ENCODE measurements at regions not wholly inside any gene's neighbourhood (a gene's known extent, or its start where the extent isn't known, plus 50 kb on each side); places are given as distances from the start of the nearest gene placed in this dataset.

GRCh38 chr6:55034752-55035151 lies 139.6 kb upstream of the HCRTR2 start:
- Histone ChIP-seq H3K4me1 (replicated peaks) (no peaks in the 10 kb centered on the region), H3K27ac (no peak overlapping the region), H3K4me3 (no peak overlapping the region), H3K9me3 (no peaks in the 10 kb centered on the region), H3K27me3 (replicated peaks; ENCODE audit: insufficient read depth) (no peaks in the 10 kb centered on the region), H3K36me3 (no peaks in the 10 kb centered on the region)
- intact Hi-C loops (cut with DNase I): no loop called here
- WGBS: 92% methylated on average over 3 of the region's 3 CpGs
- TF ChIP-seq POLR2A (IDR thresholded peaks at IDR 0.05): no peak
- no peak for TF ChIP-seq CTCF (IDR thresholded peaks at IDR 0.05)
- DNase-seq (ENCODE audit: low spot score): no peak

DNA sequence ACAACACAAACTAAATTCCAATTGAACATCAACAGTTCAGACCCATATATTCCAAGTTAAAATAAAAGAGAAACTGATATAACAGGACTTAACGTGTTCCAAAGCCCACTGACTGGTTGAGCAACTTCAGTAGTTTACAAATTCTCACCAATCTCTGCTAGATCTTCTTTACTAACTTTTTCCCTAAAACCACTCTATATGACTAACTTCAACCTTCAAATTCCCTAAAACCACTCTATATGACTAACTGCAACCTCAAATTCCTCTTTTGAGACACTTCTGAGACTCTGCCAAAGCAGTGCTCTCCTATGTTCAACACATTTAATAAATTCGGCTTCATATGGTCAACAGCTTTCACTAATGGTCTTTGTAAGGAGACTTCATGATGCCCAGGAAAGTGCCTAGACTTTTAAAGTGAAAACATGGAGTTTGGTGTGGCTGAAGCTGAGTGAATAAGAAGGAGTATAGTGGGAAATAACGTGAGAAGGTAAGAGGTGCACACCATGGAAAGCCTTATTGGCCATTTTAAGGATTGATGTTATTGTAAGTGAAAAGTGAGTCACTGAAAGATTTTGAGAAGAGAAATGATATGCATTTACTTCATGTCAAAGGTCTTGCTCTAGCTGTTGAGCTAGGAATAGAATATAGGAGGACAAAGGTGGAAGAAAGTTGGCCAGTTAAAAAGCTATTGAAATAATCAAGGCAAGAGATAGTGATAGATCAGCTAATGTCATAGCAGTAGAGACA lies 134.0 kb upstream of the HCRTR2 start:
- Histone ChIP-seq H3K4me3 (no peak overlapping the region), H3K4me1 (replicated peaks) (no peaks in the 10 kb centered on the region), H3K36me3 (no peaks in the 10 kb centered on the region), H3K9me3 (no peaks in the 10 kb centered on the region), H3K27me3 (replicated peaks; ENCODE audit: insufficient read depth) (no peaks in the 10 kb centered on the region), H3K27ac (no peak overlapping the region)
- WGBS: 72% methylated on average over 3 of the region's 3 CpGs
- no peak for DNase-seq (ENCODE audit: low spot score)
- TF ChIP-seq POLR2AphosphoS5 (IDR thresholded peaks at IDR 0.05): no peak
- TF ChIP-seq POLR2A (IDR thresholded peaks at IDR 0.05): no peak
- no peak for TF ChIP-seq CTCF (IDR thresholded peaks at IDR 0.05)
- intact Hi-C loops (cut with DNase I): no loop called here

- Histone ChIP-seq H3K27ac (no peak overlapping the region), H3K36me3 (no peaks in the 10 kb centered on the region), H3K4me3 (no peak overlapping the region), H3K27me3 (replicated peaks; ENCODE audit: insufficient read depth) (no peaks in the 10 kb centered on the region), H3K4me1 (replicated peaks) (no peaks in the 10 kb centered on the region), H3K9me3 (no peaks in the 10 kb centered on the region)
- intact Hi-C loops (cut with DNase I): no loop called here
- 71% methylated on average over 4 of the region's 4 CpGs for WGBS
- TF ChIP-seq POLR2AphosphoS5 (IDR thresholded peaks at IDR 0.05): no peak
- TF ChIP-seq POLR2A (IDR thresholded peaks at IDR 0.05): no peak
- no peak for TF ChIP-seq CTCF (IDR thresholded peaks at IDR 0.05)
- DNase-seq (ENCODE audit: low spot score): no peak
These were observed 127.4 kb upstream of the HCRTR2 start for GRCh38 chr6:55046869-55047422.

DNA sequence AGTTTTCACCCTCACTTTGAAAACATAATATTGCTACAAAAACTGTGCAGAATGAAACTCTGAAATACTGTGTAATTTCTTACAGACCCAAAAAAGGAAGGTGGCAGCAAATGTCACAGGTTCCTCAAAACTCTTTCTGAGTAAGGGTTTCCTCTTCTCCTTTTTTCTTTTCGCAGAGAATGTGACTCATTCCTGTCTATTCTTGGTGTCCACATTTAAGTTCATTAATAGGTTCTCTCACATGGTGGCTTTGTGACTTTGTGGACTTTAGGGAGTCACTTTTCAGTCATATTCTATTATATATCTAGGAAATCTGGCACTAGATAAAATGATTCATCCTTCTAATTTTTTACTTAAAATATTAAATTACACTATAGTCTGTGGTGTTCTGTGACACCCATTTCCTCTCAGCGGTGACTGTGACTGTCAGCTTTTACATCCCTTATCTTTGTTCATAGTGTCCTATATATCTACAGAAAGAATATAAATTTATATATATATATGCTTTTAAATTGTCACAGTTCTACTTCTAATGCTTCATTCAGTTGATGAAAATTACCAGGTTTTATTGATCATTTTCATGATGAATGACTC lies 126.8 kb upstream of the HCRTR2 start:
- TF ChIP-seq POLR2A (IDR thresholded peaks at IDR 0.05) (no peak), POLR2AphosphoS5 (IDR thresholded peaks at IDR 0.05) (no peak), CTCF (IDR thresholded peaks at IDR 0.05) (no peak)
- no peaks in the 10 kb centered on the region for H3K4me1 ChIP-seq (replicated peaks)
- no peaks in the 10 kb centered on the region for H3K9me3 ChIP-seq
- no peak for DNase-seq (ENCODE audit: low spot score)
- no peaks in the 10 kb centered on the region for H3K27me3 ChIP-seq (replicated peaks; ENCODE audit: insufficient read depth)
- H3K27ac ChIP-seq: no peak overlapping the region
- H3K4me3 ChIP-seq: no peak overlapping the region
- 82% methylated on average over 2 of the region's 2 CpGs for WGBS
- intact Hi-C loops (cut with DNase I): no loop called here
- no peaks in the 10 kb centered on the region for H3K36me3 ChIP-seq

- DNase-seq (ENCODE audit: low spot score): no peak
- TF ChIP-seq POLR2A (IDR thresholded peaks at IDR 0.05) (no peak), POLR2AphosphoS5 (IDR thresholded peaks at IDR 0.05) (no peak), CTCF (IDR thresholded peaks at IDR 0.05) (no peak)
- Histone ChIP-seq H3K9me3 (no peaks in the 10 kb centered on the region), H3K4me3 (no peak overlapping the region), H3K36me3 (no peaks in the 10 kb centered on the region), H3K27me3 (replicated peaks; ENCODE audit: insufficient read depth) (no peaks in the 10 kb centered on the region), H3K27ac (no peak overlapping the region), H3K4me1 (replicated peaks) (no peaks in the 10 kb centered on the region)
- WGBS: 90% methylated on average over 1 of the region's 1 CpG
- intact Hi-C loops (cut with DNase I): no loop called here
These were observed 124.4 kb upstream of the HCRTR2 start for GRCh38 chr6:55049866-55050265.
